ENCODE measurements at regions not wholly inside any gene's neighbourhood (a gene's known extent, or its start where the extent isn't known, plus 50 kb on each side); places are given as distances from the start of the nearest gene placed in this dataset.
"Not testable (repeated sequence)": the region's sequence is repeated elsewhere in the genome, so short reads cannot be mapped to it uniquely, and the experiment has no call there.

DNA sequence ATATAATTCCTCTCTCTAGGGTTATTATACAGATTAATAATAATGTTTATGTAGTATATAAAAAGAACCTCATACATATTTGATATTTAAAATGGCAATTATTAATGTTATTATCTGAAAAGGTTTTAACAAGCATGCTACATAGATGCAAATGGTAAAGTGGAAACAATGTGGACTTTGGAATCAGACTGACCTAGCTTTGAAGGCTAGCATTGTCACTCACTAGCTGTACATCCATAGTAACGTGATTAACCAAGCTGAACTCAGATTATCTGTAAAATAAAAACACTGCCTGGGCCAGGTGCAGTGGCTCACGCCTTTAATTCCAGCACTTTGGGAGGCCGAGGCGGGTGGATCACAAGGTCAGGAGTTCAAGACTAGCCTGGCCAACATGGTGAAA lies 233.7 kb upstream of the SPRY1 start:
- DNase-seq = no peak

DNA sequence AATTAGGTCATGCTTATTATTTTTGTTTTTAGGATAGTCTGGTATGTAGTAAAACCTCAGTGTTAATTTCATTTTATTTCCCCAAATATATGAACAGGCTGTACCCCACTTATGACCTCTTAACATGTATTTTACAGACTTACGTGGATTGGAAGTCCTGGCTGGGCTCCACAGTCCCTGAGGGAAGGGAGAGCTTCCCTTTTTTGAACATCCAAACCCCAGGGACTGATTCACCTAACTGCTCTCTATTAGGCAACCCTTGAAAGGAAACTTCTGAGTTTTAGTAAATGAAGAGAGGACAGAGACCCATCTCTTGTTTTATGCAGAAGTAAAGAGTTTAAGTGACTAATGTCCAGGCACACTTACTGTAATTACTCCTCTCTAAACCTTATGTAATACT lies 233.1 kb upstream of the SPRY1 start:
- DNase-seq = no peak

DNA sequence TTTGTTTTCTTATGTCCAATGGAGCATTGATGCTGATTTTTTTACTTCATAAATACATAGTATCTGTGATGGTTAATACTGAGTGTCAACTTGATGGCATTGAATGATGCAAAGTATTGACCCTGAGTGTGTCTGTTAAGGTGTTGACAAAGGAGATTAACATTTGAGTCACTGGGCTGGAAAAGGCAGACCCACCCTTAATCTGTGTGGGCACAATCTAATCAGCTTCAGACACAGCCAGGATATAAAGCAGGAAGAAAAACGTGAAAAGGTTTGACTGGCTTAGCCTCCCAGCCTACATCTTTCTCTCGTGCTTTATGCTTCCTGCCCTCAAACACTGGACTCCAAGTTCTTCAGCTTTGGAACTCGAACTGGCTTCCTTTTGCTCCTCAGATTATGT lies 230.6 kb upstream of the SPRY1 start:
- DNase-seq = no peak

DNA sequence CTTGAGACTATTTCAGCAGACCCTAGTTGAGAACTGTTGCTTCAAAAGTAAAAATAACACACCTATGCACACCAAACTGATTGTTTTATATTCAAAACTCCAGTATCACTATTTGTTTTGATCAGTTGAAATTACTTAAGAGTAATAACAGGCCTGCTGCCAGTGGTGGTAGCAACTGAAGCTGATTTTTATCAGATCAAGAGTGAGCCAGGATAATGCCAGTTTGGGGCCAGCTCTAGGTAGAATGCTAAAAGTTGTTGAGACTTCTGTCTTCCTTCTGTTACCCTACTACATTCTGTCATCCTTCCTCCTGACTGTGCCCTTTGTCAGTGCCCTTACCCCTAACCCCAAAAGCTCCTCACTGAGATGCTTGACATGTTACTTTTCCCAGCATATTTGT lies 228.7 kb upstream of the SPRY1 start:
- DNase-seq = no peak

DNA sequence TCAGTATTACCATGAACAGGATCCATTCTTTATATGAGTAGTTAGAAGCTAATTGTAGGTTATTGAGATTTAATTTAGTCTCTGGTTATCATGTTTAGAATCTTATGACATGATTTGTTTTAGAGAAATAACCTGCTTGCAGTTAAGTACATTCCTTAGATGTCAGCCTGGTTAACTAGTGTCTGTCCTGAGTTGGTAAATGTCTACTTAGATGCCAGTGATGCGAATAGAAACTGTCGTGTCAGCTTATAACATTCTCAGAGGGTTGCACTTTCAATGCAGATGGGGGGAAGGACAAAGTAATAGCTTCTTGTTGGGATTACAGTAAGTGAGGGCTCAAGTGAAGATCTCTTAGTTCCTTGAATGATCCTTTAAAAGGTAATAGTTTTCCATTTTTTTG lies 227.8 kb upstream of the SPRY1 start:
- DNase-seq = no peak

DNA sequence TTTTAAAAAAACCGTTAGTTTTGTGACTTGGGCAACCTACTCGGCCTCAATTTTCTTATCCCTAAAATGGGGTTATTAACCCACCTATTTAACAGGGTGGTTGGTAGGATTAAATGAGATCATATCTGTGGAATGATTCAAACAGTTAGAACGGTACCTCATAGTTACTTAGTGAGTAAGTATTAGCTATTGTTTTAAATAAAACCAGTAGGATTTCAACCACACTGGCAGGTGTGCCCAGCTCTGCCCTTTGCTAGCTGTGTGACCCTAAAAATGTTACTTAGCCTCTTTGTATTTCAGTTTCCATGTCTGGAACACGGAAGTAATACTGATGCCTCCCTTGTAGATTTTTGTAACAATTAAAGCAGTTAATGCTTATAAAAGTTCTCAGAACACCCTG lies 225.8 kb upstream of the SPRY1 start:
- no peak for DNase-seq

DNA sequence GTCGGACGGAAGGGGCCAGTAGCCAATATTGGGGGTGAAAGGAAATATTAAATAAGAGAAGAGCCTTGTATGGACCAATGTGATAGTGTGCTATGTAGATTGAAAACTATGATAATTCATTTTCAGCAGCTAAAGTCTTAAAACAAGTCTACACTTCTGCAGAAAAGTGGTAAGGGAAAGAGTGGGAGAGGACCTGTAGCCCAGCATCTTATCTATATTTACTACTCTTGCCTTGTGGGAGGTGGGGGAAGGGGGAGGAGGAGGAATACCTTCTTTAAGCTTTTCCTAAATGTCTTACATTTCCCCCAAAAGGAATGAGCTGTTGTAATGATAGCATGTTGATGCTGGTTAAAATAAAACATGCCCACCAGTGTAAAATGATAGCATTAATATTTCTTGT lies 220.0 kb upstream of the SPRY1 start:
- no peak for DNase-seq

DNA sequence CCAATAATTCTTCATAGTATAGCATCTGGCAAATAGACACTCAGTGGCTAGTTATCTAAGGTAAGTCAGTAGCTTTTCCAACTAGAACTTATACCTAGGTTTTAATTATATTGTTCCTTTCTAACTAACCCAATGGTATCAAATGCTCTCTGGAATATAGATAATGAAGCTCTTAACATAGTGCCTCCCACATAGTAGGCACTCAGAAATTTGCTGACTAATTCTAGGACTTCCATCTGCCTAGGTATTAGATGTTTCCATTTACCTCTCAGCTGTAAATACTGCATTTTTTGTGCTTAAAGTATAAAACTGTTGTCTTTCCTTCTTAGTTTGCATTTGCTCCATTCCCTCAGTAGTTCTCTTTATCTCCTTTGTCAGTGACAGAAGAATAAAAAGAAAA lies 214.3 kb upstream of the SPRY1 start:
- DNase-seq = no peak

DNA sequence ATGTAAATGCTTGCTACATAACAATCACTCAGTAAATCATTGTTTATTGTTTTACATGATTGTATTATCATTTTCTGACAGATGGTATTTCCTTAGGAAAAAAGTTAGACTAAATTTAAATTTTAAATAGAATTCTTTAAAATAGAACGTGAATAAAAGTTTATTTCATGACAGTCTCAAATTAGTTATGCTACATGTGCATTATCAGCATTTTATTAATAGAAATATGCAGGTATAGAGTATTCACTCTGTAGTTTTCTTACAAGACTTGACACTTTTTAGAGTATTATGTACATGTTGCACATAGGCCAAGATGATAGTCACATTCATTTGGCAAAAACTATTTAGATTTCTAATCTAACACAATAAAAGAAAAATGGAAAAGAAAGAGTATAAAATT lies 213.3 kb upstream of the SPRY1 start:
- no peak for DNase-seq

DNA sequence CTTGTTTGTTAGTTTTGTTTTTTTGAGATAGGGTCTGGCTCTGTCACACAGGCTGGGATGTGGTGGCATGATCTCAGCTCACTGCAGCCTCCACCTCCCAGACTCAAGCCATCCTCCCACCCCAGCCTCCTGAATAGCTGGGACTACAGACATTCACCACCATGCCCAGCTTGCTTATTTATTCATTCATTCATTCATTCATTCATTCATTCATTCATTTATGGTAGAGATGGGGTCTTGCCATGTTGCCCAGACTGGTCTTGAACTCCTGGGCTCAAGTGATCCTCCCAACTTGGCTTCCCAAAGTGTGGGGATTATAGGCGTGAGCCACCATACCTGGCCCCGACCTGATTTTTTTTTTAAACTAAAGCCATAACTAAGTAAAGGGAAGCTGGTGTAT lies 212.8 kb upstream of the SPRY1 start:
- DNase-seq = not testable (repeated sequence)

DNA sequence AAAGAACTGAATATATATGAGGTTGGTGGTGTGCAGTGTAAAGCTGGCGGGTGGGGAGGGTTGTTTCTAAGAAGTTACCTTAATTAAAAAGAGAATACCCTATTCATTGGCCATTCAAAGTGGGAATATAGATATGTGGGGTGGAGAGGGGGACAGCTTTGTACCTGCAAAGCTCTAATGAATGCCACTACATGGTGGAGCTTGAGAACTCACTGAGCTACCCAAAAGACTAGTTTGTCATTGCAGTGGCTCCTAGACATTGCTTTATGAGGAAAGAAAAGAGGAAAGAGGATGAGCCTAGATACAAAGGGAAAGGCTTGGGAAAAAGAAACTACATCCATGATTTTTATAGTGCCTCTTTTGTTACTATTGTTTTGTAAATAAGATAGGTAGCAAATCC lies 209.9 kb upstream of the SPRY1 start:
- DNase-seq = no peak

DNA sequence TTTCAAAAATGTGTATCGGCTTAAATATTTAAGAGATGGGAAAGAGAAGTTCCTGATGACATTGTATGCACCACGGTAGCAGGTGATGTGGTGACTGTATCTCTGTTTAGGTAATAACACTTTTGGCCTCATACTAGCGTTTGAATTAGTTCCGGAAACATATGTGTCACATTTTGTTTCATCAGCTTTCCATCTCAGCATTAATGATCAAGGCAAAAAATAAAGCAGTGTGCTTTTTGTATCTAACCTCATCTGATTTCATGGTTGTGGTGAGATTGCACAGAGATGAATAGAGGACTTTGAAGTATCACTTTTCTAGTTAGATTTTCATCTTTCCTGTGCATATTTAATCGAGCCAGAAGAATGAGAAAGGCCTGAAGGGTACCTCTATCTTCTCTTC lies 206.4 kb upstream of the SPRY1 start:
- DNase-seq = no peak

DNA sequence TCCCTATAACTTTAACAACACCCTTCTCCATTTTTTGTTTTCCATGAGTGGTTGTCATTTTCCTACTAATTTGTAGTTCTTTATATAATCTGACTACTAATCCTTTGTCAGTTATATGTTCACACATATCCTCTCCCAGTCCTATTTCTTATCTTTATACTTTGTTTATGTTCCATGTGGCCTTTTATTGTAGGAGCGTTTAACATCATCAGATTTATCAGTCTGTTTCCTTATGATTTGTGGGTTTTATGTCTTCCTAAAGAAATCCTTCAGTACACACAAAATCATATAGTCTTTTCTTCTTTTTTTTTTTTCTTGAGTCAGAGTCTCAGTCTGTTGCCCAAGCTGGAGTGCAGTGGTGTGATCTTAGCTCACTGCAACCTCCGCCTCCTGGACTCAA lies 204.9 kb upstream of the SPRY1 start:
- no peak for DNase-seq

DNA sequence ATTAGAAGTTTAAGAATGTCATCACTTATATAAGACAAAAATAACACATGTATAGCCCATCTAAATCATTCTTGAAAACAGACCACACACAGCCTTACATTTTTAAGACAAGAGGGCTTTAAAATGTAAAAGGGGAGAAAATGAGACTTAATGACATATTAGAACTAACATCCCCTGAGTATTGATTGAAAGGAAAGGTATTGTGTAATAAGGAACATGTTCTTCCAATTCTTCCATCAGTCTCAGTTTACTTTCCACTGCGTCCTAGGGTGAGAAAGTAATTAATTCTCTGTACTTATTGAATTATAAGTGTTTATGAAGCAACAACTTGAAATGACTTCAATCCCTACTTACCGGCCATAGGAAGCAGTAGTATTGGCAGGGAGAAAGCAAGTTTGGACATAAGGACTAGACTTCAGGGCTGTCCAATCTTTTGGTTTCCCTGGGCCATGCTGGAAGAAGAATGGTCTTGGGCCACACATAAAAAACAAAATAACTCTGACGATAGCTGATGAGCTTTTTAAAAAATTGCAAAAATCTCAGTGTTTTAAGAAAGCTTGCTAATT lies 202.7 kb upstream of the SPRY1 start:
- no peak for DNase-seq

DNA sequence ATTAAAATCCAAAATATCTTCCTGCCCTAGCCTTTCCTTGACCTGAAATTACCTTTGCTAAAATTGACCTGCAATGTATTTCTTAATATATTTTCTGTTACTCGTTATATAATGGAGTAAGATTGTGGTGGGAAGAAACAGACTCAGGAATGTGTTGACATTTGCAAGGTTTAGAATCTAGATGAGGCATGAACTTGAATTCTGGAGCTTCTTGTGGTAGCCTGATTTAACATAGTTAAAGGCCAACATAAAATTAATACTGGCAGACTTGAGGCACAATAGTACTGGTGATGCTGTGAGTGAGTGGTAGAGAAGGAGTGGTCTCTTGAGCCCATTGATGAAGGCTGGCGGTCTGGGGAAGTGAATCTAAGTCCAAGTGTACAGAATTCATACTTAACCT lies 197.9 kb upstream of the SPRY1 start:
- DNase-seq = no peak

DNA sequence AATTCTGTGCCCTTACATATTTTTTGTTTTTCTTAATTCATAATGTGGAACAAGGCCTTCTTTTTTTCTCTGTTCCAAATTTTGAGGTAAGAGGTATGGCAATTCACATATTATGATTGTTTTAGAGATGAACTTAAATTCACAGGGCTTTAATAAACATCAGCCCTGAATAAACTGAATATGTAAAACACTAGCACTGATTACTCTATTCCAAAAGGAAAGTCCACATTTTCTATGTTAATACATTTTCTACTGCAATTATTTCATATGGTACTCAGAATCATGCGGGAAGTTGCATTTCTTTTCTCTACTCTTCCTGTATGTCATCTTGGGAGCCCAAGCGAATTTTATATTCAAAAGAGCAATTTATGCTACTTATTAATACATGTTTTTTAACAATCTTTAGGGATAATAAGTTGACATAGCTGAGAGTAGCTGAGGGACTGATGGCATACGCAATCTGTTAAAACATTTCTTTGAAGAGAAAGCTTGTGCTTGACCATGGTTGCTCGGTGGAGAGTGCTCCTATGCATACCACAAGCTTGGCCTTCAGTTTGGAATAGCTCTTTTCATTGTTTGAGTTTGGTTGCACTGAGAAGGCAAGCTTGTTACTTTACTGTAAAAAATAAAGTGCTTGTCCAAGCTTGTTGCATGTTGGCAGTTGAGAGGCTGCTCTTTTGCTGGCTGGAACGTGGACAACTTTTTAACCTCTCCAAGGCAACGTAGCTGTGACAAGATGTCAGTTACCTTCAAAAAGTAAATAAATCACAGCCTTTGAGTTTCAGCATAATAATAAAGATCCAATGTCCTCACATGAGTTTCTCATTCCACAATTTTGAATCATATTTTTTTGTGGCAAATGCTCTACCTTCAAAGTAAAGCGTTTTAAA lies 196.3 kb upstream of the SPRY1 start:
- no peak for DNase-seq

DNA sequence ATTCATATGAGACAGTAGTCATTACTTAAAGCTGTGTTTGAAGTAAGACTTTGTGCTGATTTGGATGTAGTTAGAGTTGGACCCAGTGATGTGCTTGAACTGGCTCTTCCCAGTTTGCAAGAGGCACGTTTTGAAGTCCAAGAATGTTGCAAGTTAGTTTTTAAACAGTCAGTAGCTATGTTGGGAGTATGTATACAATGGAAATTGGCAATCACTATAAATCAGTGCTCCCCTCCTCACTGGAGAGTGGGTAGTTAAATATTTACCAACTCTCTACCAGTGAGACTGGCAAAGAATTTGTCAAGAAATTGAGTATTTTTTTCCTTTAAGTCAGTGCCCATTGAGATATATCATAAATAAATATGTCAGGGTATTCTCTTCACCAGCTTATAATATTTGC lies 191.9 kb upstream of the SPRY1 start:
- no peak for DNase-seq

DNA sequence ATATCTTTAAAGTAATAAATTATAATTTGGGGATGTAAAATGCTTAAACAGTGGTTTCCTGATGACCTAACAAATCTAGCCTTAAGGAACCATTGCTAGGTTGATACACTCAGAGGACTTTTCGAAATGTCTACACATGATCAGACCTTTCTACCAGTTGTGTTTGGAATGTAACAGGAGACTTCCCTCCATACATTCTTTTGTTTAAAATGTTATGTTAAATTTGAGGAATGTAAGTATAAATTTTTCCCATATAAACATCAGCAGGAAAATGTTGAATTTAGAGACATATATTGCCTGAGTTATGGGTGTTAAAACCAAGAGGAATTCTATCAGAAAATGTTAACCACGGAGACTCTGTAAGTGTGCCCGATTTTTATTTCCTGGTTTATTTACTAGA lies 190.6 kb upstream of the SPRY1 start:
- no peak for DNase-seq

DNA sequence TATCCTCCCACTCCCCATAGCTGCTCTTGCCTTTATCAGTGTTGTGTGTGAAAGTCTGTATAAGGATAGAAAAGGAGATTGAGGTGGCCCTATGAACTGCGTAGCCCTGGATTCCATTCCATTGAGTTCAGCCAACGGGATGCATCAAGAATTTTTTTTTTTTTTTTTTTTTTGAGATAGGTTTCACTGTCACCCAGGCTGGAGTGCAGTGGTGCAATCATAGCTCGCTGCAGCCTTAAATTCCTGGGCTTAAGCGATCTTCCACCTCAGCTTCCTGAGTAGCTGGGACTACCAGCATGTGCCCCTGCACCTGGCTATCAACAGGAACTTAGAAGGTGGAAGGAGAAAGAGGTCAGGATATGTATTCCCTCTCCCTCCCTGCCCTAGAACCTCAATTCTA lies 187.2 kb upstream of the SPRY1 start:
- DNase-seq = no peak

DNA sequence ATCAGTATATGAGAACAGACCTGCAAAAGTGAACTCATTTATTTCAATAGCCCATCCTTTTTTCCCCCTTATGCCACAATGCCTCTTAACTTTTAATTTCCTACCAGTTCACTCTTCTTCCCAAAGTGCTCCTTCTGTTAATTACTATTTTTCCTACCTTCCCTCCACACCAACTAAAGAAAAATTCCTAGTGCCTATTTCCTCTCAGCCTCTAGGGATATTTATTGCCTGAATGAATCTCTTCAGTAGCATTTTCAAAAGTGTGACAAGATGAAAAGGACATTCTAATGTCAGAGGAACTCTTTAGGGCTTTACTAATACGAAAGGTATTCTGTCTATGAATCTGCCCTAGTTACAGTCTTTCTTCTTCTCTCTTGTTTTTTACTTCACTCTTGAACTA lies 181.1 kb upstream of the SPRY1 start:
- DNase-seq = no peak

DNA sequence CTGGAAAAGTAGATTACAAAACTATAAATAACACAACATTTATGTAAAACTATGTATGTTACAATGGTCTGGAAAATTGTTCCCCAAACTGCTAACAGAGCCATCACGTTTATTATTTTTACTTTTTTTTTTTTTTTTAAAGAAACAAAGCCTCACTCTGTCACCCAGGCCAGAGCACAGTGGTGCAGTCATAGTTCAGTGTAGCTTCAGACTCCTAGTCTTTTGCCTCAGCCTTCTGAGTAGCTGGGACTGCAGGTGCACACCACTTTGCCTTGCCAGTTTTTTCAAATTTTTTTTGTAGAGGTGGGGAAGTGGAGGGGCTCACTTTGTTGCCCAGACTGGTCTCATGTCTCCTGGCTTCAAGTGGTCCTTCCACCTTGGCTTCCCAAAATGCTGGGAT lies 180.1 kb upstream of the SPRY1 start:
- DNase-seq = no peak

DNA sequence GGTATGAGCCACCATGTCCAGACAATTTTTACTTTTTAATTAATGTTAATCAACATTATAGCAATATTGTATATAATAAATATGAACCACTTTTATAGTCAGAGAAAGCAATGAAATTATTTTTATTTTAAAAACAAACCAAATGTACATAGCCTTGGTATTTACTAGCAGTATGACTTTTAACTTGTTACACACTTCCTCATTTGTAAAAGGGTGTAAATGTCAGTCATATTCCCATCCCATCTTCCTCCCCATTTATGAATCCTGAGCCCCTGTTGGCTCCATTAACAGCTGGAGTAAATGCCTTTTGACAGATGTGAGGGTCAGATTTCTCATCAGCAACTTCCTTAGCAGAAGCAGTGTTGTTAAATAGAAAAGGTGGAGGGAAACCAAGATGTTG lies 179.6 kb upstream of the SPRY1 start:
- DNase-seq = no peak

DNA sequence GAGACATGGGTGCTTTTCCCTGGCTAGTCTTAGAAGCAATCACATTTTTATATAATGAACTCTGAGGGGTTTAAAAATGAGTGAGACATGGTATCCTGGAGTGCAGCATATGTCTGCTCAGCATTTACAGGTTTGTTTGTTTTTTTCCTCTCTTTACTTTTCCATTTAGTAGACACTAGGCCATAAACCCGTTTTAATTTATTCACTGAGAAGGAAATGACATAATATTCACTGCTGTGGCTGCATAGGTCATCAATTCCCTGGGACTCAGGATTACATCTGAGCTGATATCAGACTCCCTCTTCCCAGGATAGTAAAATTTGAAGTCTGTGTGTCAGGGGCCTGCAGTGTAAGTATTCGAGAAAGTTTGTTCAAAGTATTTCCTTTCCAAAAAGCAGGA lies 178.9 kb upstream of the SPRY1 start:
- peak in 1 of 3 experiments; percentile 43 for DNase-seq

DNA sequence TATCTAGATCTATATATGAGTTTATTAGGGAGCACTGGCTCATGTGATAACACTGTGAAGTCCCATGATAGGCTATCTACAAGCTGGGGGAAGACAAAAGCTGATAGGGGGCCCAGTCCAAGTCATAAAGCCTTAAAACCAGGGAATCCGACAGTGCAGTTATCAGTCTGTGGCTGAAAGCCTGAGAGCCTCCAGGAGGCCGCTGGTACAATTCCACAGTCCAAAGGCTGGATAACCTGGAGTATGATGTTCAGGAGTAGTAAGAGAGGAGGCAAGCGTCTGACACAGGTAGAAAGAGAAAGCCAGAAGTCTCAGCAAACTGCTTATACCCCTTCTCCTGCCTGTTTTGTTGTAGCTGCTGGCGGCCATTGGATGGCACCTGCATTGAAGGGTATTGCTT lies 177.6 kb upstream of the SPRY1 start:
- DNase-seq = no peak

DNA sequence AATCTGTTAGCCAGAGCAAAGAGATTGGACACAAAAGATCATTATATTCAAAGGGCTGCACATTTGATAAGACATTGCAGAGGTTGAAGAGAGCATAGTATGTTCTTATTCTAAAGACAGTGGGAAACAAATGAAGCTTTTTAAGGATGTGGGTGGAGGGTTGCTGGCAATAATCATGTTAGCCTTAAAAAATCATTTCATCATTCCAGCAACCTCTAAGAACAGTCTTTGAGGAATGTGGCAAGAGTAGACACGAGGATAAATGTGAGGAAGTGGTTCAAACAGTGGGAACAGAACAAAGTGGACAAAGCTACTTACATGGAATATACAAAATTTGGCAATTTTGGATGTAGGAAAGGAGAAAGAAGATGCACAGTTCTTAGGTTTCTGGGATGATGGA lies 167.3 kb upstream of the SPRY1 start:
- DNase-seq = no peak

Measured in NCI-H1417 (cell line).